ENCODE measurements at regions not wholly inside any gene's neighbourhood (a gene's known extent, or its start where the extent isn't known, plus 50 kb on each side); places are given as distances from the start of the nearest gene placed in this dataset.
"Not testable (repeated sequence)": the region's sequence is repeated elsewhere in the genome, so short reads cannot be mapped to it uniquely, and the experiment has no call there.

DNA sequence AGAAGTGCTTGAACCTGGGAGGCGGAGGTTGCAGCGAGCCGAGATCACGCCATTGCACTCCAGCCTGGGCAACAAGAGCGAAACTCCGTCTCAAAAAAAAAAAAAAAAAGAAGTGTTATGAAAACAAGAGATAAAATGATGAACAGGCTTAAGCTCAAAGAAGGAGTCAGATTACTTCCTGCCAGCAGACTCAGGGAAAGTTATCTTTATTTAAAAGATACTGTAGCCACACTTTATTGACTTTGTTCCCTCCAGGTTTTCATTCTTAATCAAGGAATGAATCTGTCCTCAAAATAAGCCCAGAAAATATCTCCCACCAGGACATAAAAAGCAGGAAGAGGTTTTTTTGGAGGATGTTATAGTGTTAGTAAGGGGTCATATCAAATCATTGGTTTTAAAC, 176.5 kb upstream of the KCNMB2 start:
- TF ChIP-seq CTCF (IDR thresholded peaks at IDR 0.05): no peak
- H3K27ac ChIP-seq: peak overlapping the region; percentile 6 to 54
- intact Hi-C loops (cut with DNase I; ENCODE audit: low total_unique reads): no loop called here
- H3K4me3 ChIP-seq: no peak overlapping the region
- peaks cover 0 to 6% (median 5%) of the 10 kb centered on the region in 3 donors for H3K9me3 ChIP-seq
- DNase-seq: no peak
- H3K27me3 ChIP-seq: no peaks in the 10 kb centered on the region
- H3K36me3 ChIP-seq: no peaks in the 10 kb centered on the region
- peaks cover 0 to 17% (median 0%) of the 10 kb centered on the region in 4 donors for H3K4me1 ChIP-seq

- H3K36me3 ChIP-seq; intact Hi-C loops (cut with DNase I; ENCODE audit: low total_unique reads); H3K4me3 ChIP-seq; H3K27ac ChIP-seq; H3K27me3 ChIP-seq; H3K9me3 ChIP-seq; DNase-seq: not testable (repeated sequence)
- peaks cover 0 to 28% (median 8%) of the 10 kb centered on the region in 4 donors for H3K4me1 ChIP-seq
Measured at GRCh38 chr3:178363048-178363447, 173.2 kb upstream of the KCNMB2 start.

GRCh38 chr3:178367817-178368617, 168.2 kb upstream of the KCNMB2 start:
- intact Hi-C loops (cut with DNase I; ENCODE audit: low total_unique reads): no loop called here
- Histone ChIP-seq H3K4me1 (peaks cover 0 to 30% (median 10%) of the 10 kb centered on the region in 4 donors), H3K27ac (peak overlapping the region; percentile 35 to 60), H3K27me3 (no peaks in the 10 kb centered on the region), H3K4me3 (no peak overlapping the region), H3K9me3 (peaks cover 0 to 2% (median 1%) of the 10 kb centered on the region in 3 donors), H3K36me3 (no peaks in the 10 kb centered on the region)
- TF ChIP-seq CTCF (IDR thresholded peaks at IDR 0.05): no peak
- no peak for DNase-seq

DNA sequence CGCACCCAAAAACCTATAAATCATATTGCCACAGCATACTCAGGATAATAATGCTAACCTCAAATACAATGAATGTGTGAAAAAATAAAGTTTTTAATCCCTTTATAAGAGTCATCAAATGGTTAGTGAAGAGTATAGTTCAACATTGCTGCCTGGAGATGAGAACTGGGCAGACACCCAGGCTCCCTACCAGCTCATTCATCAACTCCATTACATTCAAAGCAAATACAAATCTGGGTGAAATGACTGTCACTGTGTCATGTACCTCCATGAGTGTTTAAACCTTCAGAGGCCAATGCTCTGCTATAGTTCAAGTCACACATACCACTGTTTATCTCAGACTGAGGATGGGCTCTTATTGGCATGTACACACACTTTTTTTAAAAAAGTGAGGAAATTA, 167.2 kb upstream of the KCNMB2 start:
- Histone ChIP-seq H3K9me3 (no peaks in the 10 kb centered on the region), H3K27ac (peak overlapping the region in 1 of 2 donors; percentile 60), H3K36me3 (no peaks in the 10 kb centered on the region), H3K27me3 (no peaks in the 10 kb centered on the region), H3K4me1 (peaks cover 0 to 40% (median 11%) of the 10 kb centered on the region in 4 donors), H3K4me3 (no peak overlapping the region)
- no peak for DNase-seq
- no peak for TF ChIP-seq CTCF (IDR thresholded peaks at IDR 0.05)
- intact Hi-C loops (cut with DNase I; ENCODE audit: low total_unique reads): no loop called here

DNA sequence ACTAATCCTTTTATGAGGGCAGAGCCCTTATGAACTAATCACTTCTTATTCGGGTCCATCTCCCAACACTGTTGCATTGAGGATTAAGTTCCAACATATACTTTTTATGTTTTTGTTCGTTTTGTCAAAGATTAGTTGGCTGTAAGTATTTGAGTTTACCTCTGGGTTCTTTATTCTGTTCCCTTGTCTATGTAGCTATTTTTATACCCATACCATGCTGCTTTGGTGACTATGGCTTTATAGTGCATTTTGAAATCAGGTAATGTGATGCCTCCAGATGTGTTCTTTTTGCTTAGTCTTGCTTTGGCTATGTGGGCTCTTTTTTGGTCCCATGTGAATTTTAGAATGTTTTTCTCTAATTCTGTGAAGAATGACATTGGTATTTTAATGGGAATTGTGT, 166.4 kb upstream of the KCNMB2 start:
- intact Hi-C loops (cut with DNase I; ENCODE audit: low total_unique reads): no loop called here
- Histone ChIP-seq H3K4me1 (peaks cover 0 to 46% (median 11%) of the 10 kb centered on the region in 4 donors), H3K27ac (no peak overlapping the region), H3K9me3 (no peaks in the 10 kb centered on the region), H3K27me3 (no peaks in the 10 kb centered on the region), H3K4me3 (no peak overlapping the region), H3K36me3 (no peaks in the 10 kb centered on the region)
- no peak for TF ChIP-seq CTCF (IDR thresholded peaks at IDR 0.05)
- DNase-seq: no peak

DNA sequence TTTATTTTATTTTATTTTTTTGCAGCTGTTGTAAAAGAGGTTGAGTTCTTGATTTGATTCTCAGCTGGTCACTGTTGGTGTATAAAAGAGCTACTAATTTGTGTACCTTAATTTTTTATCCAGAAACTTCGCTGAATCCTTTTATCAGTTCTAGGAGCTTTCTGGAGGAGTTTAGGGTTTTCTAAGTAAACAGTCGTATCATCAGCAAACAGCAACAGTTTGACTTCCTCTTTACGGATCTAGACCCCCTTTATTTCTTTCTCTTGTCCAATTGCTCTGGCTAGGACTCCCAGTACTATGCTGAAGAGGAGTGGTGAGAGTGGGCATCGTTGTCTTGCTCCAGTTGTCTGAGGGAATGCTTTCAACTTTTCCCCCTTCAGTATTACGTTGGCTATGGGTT, 165.8 kb upstream of the KCNMB2 start:
- Histone ChIP-seq H3K9me3 (no peaks in the 10 kb centered on the region), H3K27ac (no peak overlapping the region), H3K4me1 (peaks cover 0 to 46% (median 11%) of the 10 kb centered on the region in 4 donors), H3K27me3 (no peaks in the 10 kb centered on the region), H3K36me3 (no peaks in the 10 kb centered on the region), H3K4me3 (no peak overlapping the region)
- DNase-seq: no peak
- intact Hi-C loops (cut with DNase I; ENCODE audit: low total_unique reads): no loop called here
- no peak for TF ChIP-seq CTCF (IDR thresholded peaks at IDR 0.05)
